ENCODE measurements at regions not wholly inside any gene's neighbourhood (a gene's known extent, or its start where the extent isn't known, plus 50 kb on each side); places are given as distances from the start of the nearest gene placed in this dataset.

DNA sequence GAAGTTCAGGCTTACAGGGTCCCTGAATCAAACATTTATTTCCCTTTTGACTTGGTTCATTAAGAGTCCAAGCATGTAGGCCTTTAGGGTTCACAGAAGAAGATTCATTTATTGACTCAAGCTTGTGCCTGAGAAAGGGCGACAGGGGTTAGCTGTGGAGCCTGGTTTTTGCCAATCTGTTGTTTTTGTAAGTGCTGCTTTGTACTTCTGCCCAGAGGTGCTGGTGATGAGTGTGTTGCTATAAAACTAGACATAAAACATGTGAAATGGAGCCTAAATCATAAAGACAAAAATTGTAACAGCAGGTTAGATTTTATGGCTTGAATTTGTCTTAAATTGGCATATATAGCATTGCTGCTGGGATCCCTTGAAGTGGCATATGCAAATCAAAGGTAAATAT is 308.3 kb upstream of the UBE2E2 start:
- H3K23me2 ChIP-seq (ENCODE audit: low read depth, low read length) = no peaks in the 10 kb centered on the region
- no peaks in the 10 kb centered on the region for H3K79me2 ChIP-seq (ENCODE audit: control insufficient read depth in 1 of 2, insufficient read depth in 2 of 2, low read length in 2 of 2)
- ChIA-PET POLR2A (ENCODE audit: partially characterized antibody) (no interaction called here), CTCF (ENCODE audit: partially characterized antibody) (interaction anchor here (1.4 kb wide), 1 partner anchor 9 kb away, joined by 3 read pairs; no protein-coding TSS in a partner anchor)
- H4K5ac ChIP-seq (ENCODE audit: insufficient read length, low read depth, low read length) = no peak overlapping the region
- no peak overlapping the region for H3K4me2 ChIP-seq (ENCODE audit: insufficient read depth in 1 of 2, low read depth in 2 of 2, low read length in 2 of 2)
- H3K4me1 ChIP-seq (replicated peaks in 1 of 4; ENCODE audit: control insufficient read depth in 3 of 4, insufficient read depth in 4 of 4, low read length in 3 of 4) = no peaks in the 10 kb centered on the region
- no peak overlapping the region for H3K4me3 ChIP-seq (ENCODE audit: extremely low read depth in 1 of 4, insufficient read depth in 2 of 4, low read depth in 3 of 4, low read length in 4 of 4)
- no peak overlapping the region for H2BK15ac ChIP-seq (ENCODE audit: low read length)
- H4K8ac ChIP-seq (ENCODE audit: extremely low read depth, insufficient read depth, low read length) = no peak overlapping the region
- H3K9ac ChIP-seq (replicated peaks in 1 of 4; ENCODE audit: extremely low read depth in 1 of 4, low read depth in 3 of 4, low read length in 3 of 4) = no peak overlapping the region
- no peaks in the 10 kb centered on the region for H3K27me3 ChIP-seq (replicated peaks in 1 of 4; ENCODE audit: control insufficient read depth in 3 of 4, extremely low read depth in 1 of 4, insufficient read depth in 3 of 4, low read length in 3 of 4)
- WGBS, 2 experiments (ENCODE audit: extremely low coverage in 1 of 2, insufficient coverage in 1 of 2, insufficient read length in 1 of 2, insufficient replicate concordance in 2 of 2, low coverage in 1 of 2, low lambda C conversion rate in 2 of 2, missing lambda C conversion rate in 1 of 2) = 92% methylated on average over 1 of the region's 1 CpG; no CpG with 5 or more reads in 1 of the 2 experiments
- DNase-seq (ENCODE audit: low read depth in 1 of 2, low spot score in 2 of 2) (no peak), FAIRE-seq (no peak)
- H3K23ac ChIP-seq (ENCODE audit: insufficient read length) = no peak overlapping the region
- no peaks in the 10 kb centered on the region for H3K9me3 ChIP-seq (ENCODE audit: insufficient read depth in 2 of 2, low read depth in 1 of 2, low read length in 1 of 2)
- no peak overlapping the region for H3K4ac ChIP-seq (replicated peaks; ENCODE audit: insufficient read length, low read depth, low read length)
- H3K27ac ChIP-seq (ENCODE audit: low read depth, low read length) = no peak overlapping the region
- H4K20me1 ChIP-seq (replicated peaks in 1 of 2; ENCODE audit: control insufficient read depth in 1 of 2, insufficient read depth in 2 of 2, low read length in 2 of 2) = no peaks in the 10 kb centered on the region
- no peak overlapping the region for H3K56ac ChIP-seq (replicated peaks; ENCODE audit: insufficient read length, low read depth, low read length)
- no peaks in the 10 kb centered on the region for H3K79me1 ChIP-seq (ENCODE audit: low read depth, low read length)
- H2BK120ac ChIP-seq (replicated peaks; ENCODE audit: low read depth, low read length) = no peak overlapping the region
- no peak overlapping the region for H3K18ac ChIP-seq (ENCODE audit: extremely low read depth, low read length)
- H2BK20ac ChIP-seq (ENCODE audit: low read length) = no peak overlapping the region
- no peak overlapping the region for H2AFZ ChIP-seq (ENCODE audit: low read length)
- no peak overlapping the region for H4K91ac ChIP-seq (replicated peaks; ENCODE audit: insufficient read length, low read length)
- no peak overlapping the region for H2BK12ac ChIP-seq (ENCODE audit: low read depth, low read length)
- H2AK5ac ChIP-seq (ENCODE audit: low read depth, low read length) = no peak overlapping the region
- H3K14ac ChIP-seq (ENCODE audit: insufficient read length) = no peak overlapping the region
- no peak overlapping the region for H2BK5ac ChIP-seq (ENCODE audit: low read depth, low read length)
- no peaks in the 10 kb centered on the region for H3K36me3 ChIP-seq (ENCODE audit: control insufficient read depth in 2 of 4, insufficient read depth in 4 of 4, low read length in 3 of 4)
- no peak for TF ChIP-seq BACH1 (IDR thresholded peaks at IDR 0.05; ENCODE audit: low read length)
- no peak for TF ChIP-seq POLR2A (IDR thresholded peaks at IDR 0.05; ENCODE audit: control extremely low read depth in 1 of 2, low read depth in 2 of 2, low read length in 2 of 2)
- TF ChIP-seq GTF2F1 (IDR thresholded peaks at IDR 0.05; ENCODE audit: borderline replicate concordance, low read depth, low read length) = no peak
- TF ChIP-seq CHD2 (IDR thresholded peaks at IDR 0.05; ENCODE audit: low read length) = no peak
- no peak for TF ChIP-seq SP2 (IDR thresholded peaks at IDR 0.05; ENCODE audit: low read length)

Measured in H1 (cell line).